Right atrium auricular region (tissue), 2 donors: ENCODE measurements at regions not wholly inside any gene's neighbourhood (a gene's known extent, or its start where the extent isn't known, plus 50 kb on each side); places are given as distances from the start of the nearest gene placed in this dataset.
"Not testable (repeated sequence)": the region's sequence is repeated elsewhere in the genome, so short reads cannot be mapped to it uniquely, and the experiment has no call there.

Source experiments
- DNase-seq: peaks from one replicate; pipeline ENCODE4 v3.0.0-alpha.2; 2019; ENCODE audit warnings: low spot score
- H3K27ac ChIP-seq, 2 donors: fragments of 200-600 bp; sonication (generic); 1 replicate in 1 of 2; 2 replicates in 1 of 2; pipeline ENCODE4 v1.5.1; 2016 to 2019
- H3K27me3 ChIP-seq, 2 donors: fragments of 200-600 bp; sonication (generic); one replicate each; pipeline versions ENCODE4 v1.5.1 to v1.6.0; 2017 to 2019
- H3K36me3 ChIP-seq: fragments of 200-600 bp; sonication (generic); one replicate; pipeline ENCODE4 v1.5.1; 2016
- H3K4me1 ChIP-seq, 2 donors: fragments of 200-600 bp; sonication (generic); one replicate each; pipeline versions ENCODE4 v1.5.1 to v1.6.0; 2017 to 2019
- H3K4me3 ChIP-seq, 2 donors: fragments of 200-600 bp; sonication (generic); 1 replicate in 1 of 2; 2 replicates in 1 of 2; pipeline ENCODE4 v1.5.1; 2017 to 2019; ENCODE audit warnings: mild to moderate bottlenecking in 1 of 2, moderate library complexity in 1 of 2
- H3K9me3 ChIP-seq, 2 donors: fragments of 200-600 bp; sonication (generic); one replicate each; pipeline ENCODE4 v1.5.1; 2019
- TF ChIP-seq, protein P1 (sequence below), 2 donors: fragments of 200-600 bp; sonication (generic); IDR thresholded peaks; one replicate each; pipeline ENCODE4 v1.5.1; 2019; ENCODE audit warnings: antibody characterized with exemption in 2 of 2

DNA sequence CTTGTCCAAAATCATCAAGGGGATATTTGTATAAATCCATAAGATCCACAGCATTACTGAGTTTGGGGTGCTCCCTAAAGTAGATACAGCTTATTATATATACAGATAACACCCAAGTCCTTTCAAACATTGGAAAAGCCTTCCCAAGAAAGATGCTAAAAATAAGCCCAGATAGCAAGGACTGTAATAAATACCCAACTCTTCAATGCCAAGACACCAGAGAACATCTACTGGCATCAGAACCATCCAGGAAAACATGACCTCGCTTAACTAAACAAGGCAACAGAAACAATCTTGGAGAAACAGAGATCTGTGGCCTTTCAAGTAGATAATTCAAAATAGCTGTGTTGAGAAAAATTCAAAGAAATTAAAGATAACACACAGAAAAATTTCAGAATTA, 761.4 kb downstream of the GRIK2 start:
- no peaks in the 10 kb centered on the region for H3K27me3 ChIP-seq
- H3K4me3 ChIP-seq = no peak overlapping the region
- no peaks in the 10 kb centered on the region for H3K4me1 ChIP-seq
- H3K36me3 ChIP-seq = no peaks in the 10 kb centered on the region
- DNase-seq = no peak
- no peak overlapping the region for H3K27ac ChIP-seq
- peaks cover 0 to 10% of the 10 kb centered on the region in 2 donors for H3K9me3 ChIP-seq
- TF ChIP-seq, protein P1, sequence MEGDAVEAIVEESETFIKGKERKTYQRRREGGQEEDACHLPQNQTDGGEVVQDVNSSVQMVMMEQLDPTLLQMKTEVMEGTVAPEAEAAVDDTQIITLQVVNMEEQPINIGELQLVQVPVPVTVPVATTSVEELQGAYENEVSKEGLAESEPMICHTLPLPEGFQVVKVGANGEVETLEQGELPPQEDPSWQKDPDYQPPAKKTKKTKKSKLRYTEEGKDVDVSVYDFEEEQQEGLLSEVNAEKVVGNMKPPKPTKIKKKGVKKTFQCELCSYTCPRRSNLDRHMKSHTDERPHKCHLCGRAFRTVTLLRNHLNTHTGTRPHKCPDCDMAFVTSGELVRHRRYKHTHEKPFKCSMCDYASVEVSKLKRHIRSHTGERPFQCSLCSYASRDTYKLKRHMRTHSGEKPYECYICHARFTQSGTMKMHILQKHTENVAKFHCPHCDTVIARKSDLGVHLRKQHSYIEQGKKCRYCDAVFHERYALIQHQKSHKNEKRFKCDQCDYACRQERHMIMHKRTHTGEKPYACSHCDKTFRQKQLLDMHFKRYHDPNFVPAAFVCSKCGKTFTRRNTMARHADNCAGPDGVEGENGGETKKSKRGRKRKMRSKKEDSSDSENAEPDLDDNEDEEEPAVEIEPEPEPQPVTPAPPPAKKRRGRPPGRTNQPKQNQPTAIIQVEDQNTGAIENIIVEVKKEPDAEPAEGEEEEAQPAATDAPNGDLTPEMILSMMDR (IDR thresholded peaks at IDR 0.05) = no peak

- H3K27ac ChIP-seq, H3K27me3 ChIP-seq, H3K4me1 ChIP-seq, H3K9me3 ChIP-seq, H3K36me3 ChIP-seq, H3K4me3 ChIP-seq, DNase-seq: not testable (repeated sequence)
Observed at GRCh38 chr6:102169802-102170201, 776.3 kb downstream of the GRIK2 start.

GRCh38 chr6:102187186-102187585, 793.7 kb downstream of the GRIK2 start:
- TF ChIP-seq, protein P1 (IDR thresholded peaks at IDR 0.05) = no peak
- no peaks in the 10 kb centered on the region for H3K27me3 ChIP-seq
- DNase-seq = no peak

DNA sequence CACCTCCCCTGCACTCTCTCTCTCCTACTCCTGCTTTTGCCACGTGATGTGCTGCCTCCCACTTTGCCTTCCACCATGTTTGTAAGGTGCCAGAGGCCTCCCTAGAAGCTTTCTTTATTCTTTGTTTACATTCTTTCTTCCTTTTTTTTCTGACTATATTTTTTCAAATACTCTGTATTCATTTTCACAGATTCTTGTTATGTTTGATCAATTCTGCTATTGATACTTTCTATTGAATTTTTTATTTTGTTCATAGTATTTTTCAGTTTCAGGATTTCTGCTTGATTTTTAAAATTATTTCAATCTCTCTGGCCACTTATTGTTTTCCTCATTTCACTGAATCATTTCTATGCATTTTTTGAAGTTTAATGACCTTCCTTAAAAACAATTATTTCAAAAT, 801.8 kb downstream of the GRIK2 start:
- Histone ChIP-seq H3K36me3 (no peaks in the 10 kb centered on the region), H3K4me1 (no peaks in the 10 kb centered on the region), H3K4me3 (no peak overlapping the region), H3K27ac (no peak overlapping the region), H3K9me3 (peaks cover 0 to 54% of the 10 kb centered on the region in 2 donors), H3K27me3 (no peaks in the 10 kb centered on the region)
- DNase-seq = no peak
- TF ChIP-seq, protein P1 (IDR thresholded peaks at IDR 0.05) = no peak

More at GRCh38 chr6:102187186-102187585, 793.7 kb downstream of the GRIK2 start:
- Histone ChIP-seq H3K4me1 (no peaks in the 10 kb centered on the region), H3K27ac (no peak overlapping the region), H3K4me3 (no peak overlapping the region), H3K36me3 (no peaks in the 10 kb centered on the region), H3K9me3 (no peaks in the 10 kb centered on the region)

GRCh38 chr6:102197211-102197610, 803.7 kb downstream of the GRIK2 start:
- Histone ChIP-seq H3K9me3 (peaks cover 0 to 54% of the 10 kb centered on the region in 2 donors), H3K36me3 (no peaks in the 10 kb centered on the region)

DNA sequence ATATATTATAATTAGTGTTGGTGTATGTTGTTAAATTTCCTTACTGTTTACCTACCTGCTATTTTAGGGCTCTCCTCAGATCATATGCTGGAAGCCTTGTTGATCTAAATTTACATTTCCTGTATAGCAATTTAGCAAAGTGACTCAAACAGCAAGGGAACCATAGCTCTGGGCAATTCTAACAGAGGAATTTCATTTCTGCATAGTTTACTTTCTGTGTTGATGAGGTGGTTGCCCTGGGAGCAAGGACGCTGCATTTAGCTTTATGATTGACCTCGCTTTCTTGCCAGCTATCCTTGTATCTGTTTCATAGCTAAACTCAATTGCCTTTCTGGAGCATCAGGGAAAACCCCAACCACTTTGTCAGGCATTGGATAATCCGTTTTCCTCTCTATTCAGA, 810.8 kb downstream of the GRIK2 start:
- no peak for DNase-seq
- H3K4me3 ChIP-seq = no peak overlapping the region
- H3K27me3 ChIP-seq = no peaks in the 10 kb centered on the region
- TF ChIP-seq, protein P1 (IDR thresholded peaks at IDR 0.05) = no peak
- no peak overlapping the region for H3K27ac ChIP-seq
- H3K36me3 ChIP-seq = no peaks in the 10 kb centered on the region
- H3K9me3 ChIP-seq = no peaks in the 10 kb centered on the region
- H3K4me1 ChIP-seq = no peaks in the 10 kb centered on the region

More at GRCh38 chr6:102197211-102197610, 803.7 kb downstream of the GRIK2 start:
- H3K4me3 ChIP-seq = no peak overlapping the region
- H3K27ac ChIP-seq = no peak overlapping the region
- TF ChIP-seq, protein P1 (IDR thresholded peaks at IDR 0.05) = no peak
- no peaks in the 10 kb centered on the region for H3K4me1 ChIP-seq
- no peaks in the 10 kb centered on the region for H3K27me3 ChIP-seq
- no peak for DNase-seq
